AG04450 (cell line): ENCODE measurements at regions not wholly inside any gene's neighbourhood (a gene's known extent, or its start where the extent isn't known, plus 50 kb on each side); places are given as distances from the start of the nearest gene placed in this dataset.

Experiments used
- CTCF ChIA-PET: fragments of 300-600, 350-600 bp; formaldehyde crosslinking; extraction: SDS; loops from one replicate; lab custom pipeline; 2022; ENCODE audit warnings: antibody characterized with exemption, inconsistent platforms; lab: Charles Lee
- POLR2A ChIA-PET: fragments of 350-600 bp; formaldehyde crosslinking; extraction: SDS; loops from one replicate; lab custom pipeline; 2021; ENCODE audit warnings: antibody characterized with exemption, inconsistent platforms; lab: Yijun Ruan, JAX
- DNase-seq: peaks from one replicate; pipeline ENCODE4 v3.0.0-alpha.2; 2011; ENCODE audit warnings: low read depth, low spot score
- H3K27ac ChIP-seq: one replicate; pipeline ENCODE4 v1.5.1; 2012; ENCODE audit warnings: low read depth, low read length, control low read depth
- H3K27me3 ChIP-seq: one replicate; pipeline ENCODE4 v1.6.0; 2012; ENCODE audit warnings: low read length; ENCODE audit not compliant: control insufficient read depth, insufficient read depth
- H3K4me3 ChIP-seq: 2 replicates; pipeline ENCODE4 v1.5.1; 2011; ENCODE audit warnings: mild to moderate bottlenecking, low read depth, low read length, control low read depth
- H3K9me3 ChIP-seq: 2 replicates; pipeline ENCODE4 v1.5.1; 2012; ENCODE audit warnings: low read length; ENCODE audit not compliant: control insufficient read depth, insufficient read depth
- CTCF ChIP-seq: IDR thresholded peaks from 2 replicates; pipeline ENCODE4 v1.5.1; 2011; ENCODE audit warnings: low read depth, low read length, control low read depth, inconsistent platforms

- CTCF ChIA-PET = interaction anchor here (0.6 to 1.2 kb wide), 3 partner anchors 15 to 1857 kb away, joined by 3 to 9 read pairs (median 3); no protein-coding TSS in a partner anchor
- H3K4me3 ChIP-seq = no peak overlapping the region
- no peak for TF ChIP-seq CTCF
- no peaks in the 10 kb centered on the region for H3K27me3 ChIP-seq
- H3K27ac ChIP-seq = no peak overlapping the region
- DNase-seq = no peak
- POLR2A ChIA-PET = no interaction called here
- no peaks in the 10 kb centered on the region for H3K9me3 ChIP-seq
Measured at GRCh38 chr2:226247289-226248275, 552.0 kb downstream of the IRS1 start.

DNA sequence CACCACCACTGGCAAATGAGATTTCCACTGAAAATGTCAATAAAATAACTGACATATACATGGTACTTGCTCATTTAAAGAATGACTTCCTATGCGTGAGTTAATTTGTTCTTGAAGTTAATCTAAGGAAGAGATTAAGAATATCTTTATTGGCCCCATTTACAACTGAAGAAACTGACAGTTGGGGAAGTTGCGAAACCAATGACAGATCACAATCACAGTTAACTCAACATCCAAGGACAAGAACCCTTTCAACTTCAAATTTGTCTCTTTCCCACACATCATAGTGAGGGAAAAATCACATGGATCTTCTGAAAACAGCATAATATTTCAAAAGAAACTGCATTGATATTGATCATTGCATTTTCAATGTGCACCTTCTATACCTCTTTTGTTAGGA is 565.4 kb downstream of the IRS1 start:
- no peak overlapping the region for H3K27ac ChIP-seq
- TF ChIP-seq CTCF = no peak
- no peaks in the 10 kb centered on the region for H3K27me3 ChIP-seq
- H3K9me3 ChIP-seq = no peaks in the 10 kb centered on the region
- no peak overlapping the region for H3K4me3 ChIP-seq
- no peak for DNase-seq
- ChIA-PET CTCF (no interaction called here), POLR2A (no interaction called here)

DNA sequence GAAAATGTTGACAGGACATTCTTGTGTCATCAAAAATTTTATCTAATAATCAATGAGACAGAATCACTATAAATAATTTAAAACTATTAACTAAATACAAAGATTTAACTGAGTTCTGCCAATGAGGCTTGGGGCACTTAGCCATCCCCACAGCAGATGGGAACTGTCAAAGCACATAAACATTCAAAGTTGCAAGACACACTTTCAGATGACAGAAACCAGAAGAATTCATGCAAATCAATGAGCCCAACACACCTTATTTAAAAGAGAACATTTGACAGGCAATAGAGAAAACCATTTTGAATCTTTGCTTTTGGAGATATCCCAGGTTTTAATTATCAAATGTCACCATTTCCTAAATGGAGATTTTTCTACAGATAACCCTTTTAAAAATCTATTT is 566.2 kb downstream of the IRS1 start:
- POLR2A ChIA-PET = no interaction called here
- Histone ChIP-seq H3K27me3 (no peaks in the 10 kb centered on the region), H3K27ac (no peak overlapping the region), H3K9me3 (no peaks in the 10 kb centered on the region), H3K4me3 (no peak overlapping the region)
- CTCF ChIA-PET = interaction anchor here (1.5 kb wide), 1 partner anchor 13 kb away, joined by 3 read pairs; no protein-coding TSS in a partner anchor
- TF ChIP-seq CTCF = no peak
- DNase-seq = no peak

- CTCF ChIA-PET = interaction anchor here (1.3 kb wide), 1 partner anchor 13 kb away, joined by 3 read pairs; no protein-coding TSS in a partner anchor
- DNase-seq = no peak
- no peak for TF ChIP-seq CTCF
Measured at GRCh38 chr2:226228080-226228479, 571.5 kb downstream of the IRS1 start.

DNA sequence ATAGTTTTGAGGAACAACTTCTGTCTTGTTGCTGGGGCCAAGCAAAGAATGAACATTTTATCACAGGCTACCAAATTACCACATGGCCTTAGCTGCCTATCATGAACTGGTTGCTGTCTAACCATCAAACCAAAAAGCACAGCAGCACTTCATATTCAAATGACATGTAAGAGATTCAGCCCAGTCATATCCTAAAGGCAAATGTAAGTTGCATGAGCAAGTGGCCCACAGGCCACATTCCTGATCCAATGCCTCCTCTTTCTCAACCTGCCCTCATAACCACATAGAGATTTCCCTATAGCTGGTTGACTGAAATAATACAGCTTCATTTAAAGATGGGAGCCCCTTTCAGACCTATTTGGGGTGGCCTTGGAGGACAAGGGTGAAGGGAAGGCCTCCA is 572.3 kb downstream of the IRS1 start:
- TF ChIP-seq CTCF = no peak
- no peaks in the 10 kb centered on the region for H3K27me3 ChIP-seq
- H3K9me3 ChIP-seq = no peaks in the 10 kb centered on the region
- POLR2A ChIA-PET = no interaction called here
- DNase-seq = no peak
- H3K27ac ChIP-seq = no peak overlapping the region
- H3K4me3 ChIP-seq = no peak overlapping the region
- CTCF ChIA-PET = no interaction called here

More at GRCh38 chr2:226228080-226228479, 571.5 kb downstream of the IRS1 start:
- no peak overlapping the region for H3K27ac ChIP-seq
- no peaks in the 10 kb centered on the region for H3K27me3 ChIP-seq
- POLR2A ChIA-PET = no interaction called here
- H3K9me3 ChIP-seq = no peaks in the 10 kb centered on the region
- no peak overlapping the region for H3K4me3 ChIP-seq
